Stimulated activated CD8-positive, alpha-beta memory T cell treated with anti-CD3 and anti-CD28 coated beads, Interleukin-4, amount 100 ng/mL, for 24 hours (primary cell): ENCODE measurements at regions not wholly inside any gene's neighbourhood (a gene's known extent, or its start where the extent isn't known, plus 50 kb on each side); places are given as distances from the start of the nearest gene placed in this dataset.
"Not testable (repeated sequence)": the region's sequence is repeated elsewhere in the genome, so short reads cannot be mapped to it uniquely, and the experiment has no call there.

Source experiments
- DNase-seq: peaks from one replicate; pipeline ENCODE4 v3.0.0-alpha.2; 2020; ENCODE audit warnings: low read depth

GRCh38 chr17:5747276-5747675, 163.0 kb upstream of the NLRP1 start:
- no peak for DNase-seq

GRCh38 chr17:5747964-5748363, 163.7 kb upstream of the NLRP1 start:
- no peak for DNase-seq

GRCh38 chr17:5753421-5753820, 169.1 kb upstream of the NLRP1 start:
- DNase-seq = no peak

- DNase-seq = no peak
Observed at GRCh38 chr17:5757314-5757907, 173.1 kb upstream of the NLRP1 start.

- DNase-seq = no peak
Observed at GRCh38 chr17:5758651-5759050, 174.3 kb upstream of the NLRP1 start.

- no peak for DNase-seq
Observed at GRCh38 chr17:5759501-5759925, 175.2 kb upstream of the NLRP1 start.

- DNase-seq = no peak
Observed at GRCh38 chr17:5762191-5762590, 177.9 kb upstream of the NLRP1 start.

- no peak for DNase-seq
Observed at GRCh38 chr17:5763595-5764306, 179.4 kb upstream of the NLRP1 start.

- no peak for DNase-seq
Observed at GRCh38 chr17:5769593-5770354, 185.5 kb upstream of the NLRP1 start.

- DNase-seq = no peak
Observed at GRCh38 chr17:5770441-5771270, 186.3 kb upstream of the NLRP1 start.

GRCh38 chr17:5771271-5771577, 186.9 kb upstream of the NLRP1 start:
- DNase-seq = not testable (repeated sequence)

GRCh38 chr17:5772017-5772416, 187.7 kb upstream of the NLRP1 start:
- not testable (repeated sequence) for DNase-seq

GRCh38 chr17:5772720-5773119, 188.4 kb upstream of the NLRP1 start:
- DNase-seq = no peak

- DNase-seq = no peak
Observed at GRCh38 chr17:5773816-5774360, 189.6 kb upstream of the NLRP1 start.

GRCh38 chr17:5775098-5775497, 190.8 kb upstream of the NLRP1 start:
- DNase-seq = no peak

GRCh38 chr17:5780476-5780875, 196.2 kb upstream of the NLRP1 start:
- no peak for DNase-seq

GRCh38 chr17:5781236-5781927, 197.1 kb upstream of the NLRP1 start:
- no peak for DNase-seq

GRCh38 chr17:5783269-5783668, 199.0 kb upstream of the NLRP1 start:
- no peak for DNase-seq

- DNase-seq = no peak
Observed at GRCh38 chr17:5783851-5784250, 199.5 kb upstream of the NLRP1 start.

- no peak for DNase-seq
Observed at GRCh38 chr17:5784791-5785190, 200.5 kb upstream of the NLRP1 start.

GRCh38 chr17:5785338-5785737, 201.0 kb upstream of the NLRP1 start:
- no peak for DNase-seq
